ENCODE measurements at regions not wholly inside any gene's neighbourhood (a gene's known extent, or its start where the extent isn't known, plus 50 kb on each side); places are given as distances from the start of the nearest gene placed in this dataset.
"Not testable (repeated sequence)": the region's sequence is repeated elsewhere in the genome, so short reads cannot be mapped to it uniquely, and the experiment has no call there.

DNA sequence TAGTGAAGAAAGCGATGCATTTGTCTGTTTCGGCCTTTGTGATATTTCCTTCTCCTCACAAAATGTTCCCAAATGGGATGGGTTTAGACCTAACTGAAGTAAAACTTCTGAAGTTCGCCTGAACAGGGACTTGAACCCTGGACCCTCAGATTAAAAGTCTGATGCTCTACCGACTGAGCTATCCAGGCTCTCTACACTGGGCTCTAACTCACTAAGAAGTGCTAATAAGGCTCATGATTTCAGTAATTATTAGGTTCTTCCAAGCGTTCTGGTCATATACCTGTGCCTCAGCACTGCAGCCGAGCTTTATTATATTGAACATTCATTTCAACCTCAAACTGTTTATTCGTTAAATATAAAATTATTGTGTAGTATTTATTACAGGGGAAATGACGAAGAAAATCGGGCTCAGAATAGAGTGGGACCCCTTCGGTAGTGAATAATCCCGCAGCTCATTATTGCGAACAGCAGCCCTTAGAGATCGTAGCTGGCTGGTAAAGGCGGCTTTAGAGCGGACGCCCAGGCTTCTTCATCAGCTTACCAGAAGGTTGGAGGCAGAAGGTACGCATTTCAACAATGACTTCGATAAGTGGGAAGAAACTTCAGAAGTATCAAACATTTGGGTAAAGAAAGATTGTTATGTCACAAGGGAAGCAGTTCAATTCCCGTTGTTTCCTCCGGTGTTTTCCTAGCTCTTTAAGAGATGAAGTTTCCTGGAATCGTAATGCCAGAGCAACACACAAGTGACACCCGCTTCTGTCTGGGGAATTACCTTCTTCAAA, 119.0 kb upstream of the ZNF184 start (continued):
- TF ChIP-seq ZSCAN20 (CRISPR knock-in tag; IDR thresholded peaks at IDR 0.05; ENCODE audit: borderline replicate concordance) (no peak), CHD4 (IDR thresholded peaks at IDR 0.05; ENCODE audit: borderline replicate concordance, low read length) (peak; percentile 2; the same call in 1 of the 2 replicates), NR2F6 (IDR thresholded peaks at IDR 0.05) (no peak), NR2F6 (CRISPR knock-in tag; IDR thresholded peaks at IDR 0.05) (peak; percentile 17; the same call in 1 of the 2 replicates), MIER2 (CRISPR knock-in tag; IDR thresholded peaks at IDR 0.05) (0 out of 2 replicates have a peak, but pooled peaks have one; percentile 33)
- TF ChIP-seq, protein P1, sequence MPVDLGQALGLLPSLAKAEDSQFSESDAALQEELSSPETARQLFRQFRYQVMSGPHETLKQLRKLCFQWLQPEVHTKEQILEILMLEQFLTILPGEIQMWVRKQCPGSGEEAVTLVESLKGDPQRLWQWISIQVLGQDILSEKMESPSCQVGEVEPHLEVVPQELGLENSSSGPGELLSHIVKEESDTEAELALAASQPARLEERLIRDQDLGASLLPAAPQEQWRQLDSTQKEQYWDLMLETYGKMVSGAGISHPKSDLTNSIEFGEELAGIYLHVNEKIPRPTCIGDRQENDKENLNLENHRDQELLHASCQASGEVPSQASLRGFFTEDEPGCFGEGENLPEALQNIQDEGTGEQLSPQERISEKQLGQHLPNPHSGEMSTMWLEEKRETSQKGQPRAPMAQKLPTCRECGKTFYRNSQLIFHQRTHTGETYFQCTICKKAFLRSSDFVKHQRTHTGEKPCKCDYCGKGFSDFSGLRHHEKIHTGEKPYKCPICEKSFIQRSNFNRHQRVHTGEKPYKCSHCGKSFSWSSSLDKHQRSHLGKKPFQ (CRISPR knock-in tag; IDR thresholded peaks at IDR 0.05; ENCODE audit: insufficient replicate concordance) = peak; percentile 12
- TF ChIP-seq, protein P2, sequence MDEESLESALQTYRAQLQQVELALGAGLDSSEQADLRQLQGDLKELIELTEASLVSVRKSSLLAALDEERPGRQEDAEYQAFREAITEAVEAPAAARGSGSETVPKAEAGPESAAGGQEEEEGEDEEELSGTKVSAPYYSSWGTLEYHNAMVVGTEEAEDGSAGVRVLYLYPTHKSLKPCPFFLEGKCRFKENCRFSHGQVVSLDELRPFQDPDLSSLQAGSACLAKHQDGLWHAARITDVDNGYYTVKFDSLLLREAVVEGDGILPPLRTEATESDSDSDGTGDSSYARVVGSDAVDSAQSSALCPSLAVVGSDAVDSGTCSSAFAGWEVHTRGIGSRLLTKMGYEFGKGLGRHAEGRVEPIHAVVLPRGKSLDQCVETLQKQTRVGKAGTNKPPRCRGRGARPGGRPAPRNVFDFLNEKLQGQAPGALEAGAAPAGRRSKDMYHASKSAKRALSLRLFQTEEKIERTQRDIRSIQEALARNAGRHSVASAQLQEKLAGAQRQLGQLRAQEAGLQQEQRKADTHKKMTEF (CRISPR knock-in tag; IDR thresholded peaks at IDR 0.05) = peak; percentile 53

DNA sequence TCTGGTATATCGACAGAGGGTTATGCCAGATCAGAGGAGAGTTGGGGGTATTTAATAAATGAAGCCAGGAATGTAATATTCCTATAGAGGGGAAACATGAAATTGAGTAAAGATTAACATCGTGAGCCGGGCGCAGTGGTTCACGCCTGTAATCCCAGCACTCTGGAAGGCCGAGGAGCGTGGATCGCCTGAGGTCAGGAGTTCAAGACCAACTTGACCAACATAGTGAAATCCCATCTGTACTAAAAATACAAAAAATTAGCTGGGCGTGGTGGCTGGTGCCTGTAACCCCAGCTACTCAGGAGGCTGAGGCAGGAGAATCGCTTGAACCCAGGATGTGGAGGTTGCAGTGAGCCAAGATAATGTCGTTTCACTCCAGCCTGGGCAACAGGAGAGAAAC, 112.4 kb upstream of the ZNF184 start:
- H3K4me3 ChIP-seq (replicated peaks in 1 of 3; ENCODE audit: insufficient read depth in 1 of 3, low read depth in 2 of 3, low read length in 3 of 3); POLR2A ChIA-PET; DNase-seq (ENCODE audit: low spot score); H3K27ac ChIP-seq (ENCODE audit: extremely low read length, insufficient read depth, low read length); H3K36me3 ChIP-seq (replicated peaks in 1 of 2; ENCODE audit: control insufficient read depth in 1 of 2, insufficient read depth in 2 of 2, low read length in 2 of 2); H3K79me2 ChIP-seq (ENCODE audit: insufficient read depth, low read length); in situ Hi-C loops (cut with HindIII; ENCODE audit: extremely low pct_ligation_motif_present, low pct_unique_long_range_greater_than_20kb); H3K27me3 ChIP-seq (ENCODE audit: control insufficient read depth in 1 of 2, insufficient read depth in 2 of 2, low read length in 2 of 2); H4K20me1 ChIP-seq (ENCODE audit: insufficient read depth, low read length); BruUV-seq (replicated peaks); ATAC-seq; H3K9me3 ChIP-seq (ENCODE audit: low read length); intact Hi-C loops (cut with micrococcal nuclease; ENCODE audit: unreplicated experiment); H3K9ac ChIP-seq (ENCODE audit: insufficient read depth, low read depth, low read length); H2AFZ ChIP-seq (ENCODE audit: low read length); CTCF ChIA-PET (ENCODE audit: low intra/inter-chr PET ratio, low total read pairs); H3K4me2 ChIP-seq (ENCODE audit: low read depth, low read length); FAIRE-seq: not testable (repeated sequence)
- WGBS (ENCODE audit: low lambda C conversion rate) = 69% methylated on average over 11 of the region's 11 CpGs
- peaks cover 28% of the 10 kb centered on the region for H3K4me1 ChIP-seq (ENCODE audit: insufficient read depth, low read length)

All from HepG2 (cell line).